Neural crest cell (in vitro differentiated cells): ENCODE measurements at regions not wholly inside any gene's neighbourhood (a gene's known extent, or its start where the extent isn't known, plus 50 kb on each side); places are given as distances from the start of the nearest gene placed in this dataset.

Experiments
- DNase-seq: peaks from one replicate; pipeline ENCODE4 v3.0.0; 2021; ENCODE audit warnings: low read depth, mixed read lengths, low spot score
- H3K27ac Mint-ChIP-seq: one replicate; pipeline ENCODE4 v1.8.0; 2021; ENCODE audit warnings: mild to moderate bottlenecking, mixed read lengths; ENCODE audit not compliant: unreplicated experiment
- H3K27me3 Mint-ChIP-seq: 2 replicates; pipeline ENCODE4 v1.8.0; 2021; ENCODE audit warnings: low read depth, mild to moderate bottlenecking, mixed read lengths
- H3K36me3 Mint-ChIP-seq: 2 replicates; pipeline ENCODE4 v1.8.0; 2021; ENCODE audit warnings: low read depth, mild to moderate bottlenecking, mixed read lengths
- H3K4me1 Mint-ChIP-seq: 2 replicates; pipeline ENCODE4 v1.8.0; 2021; ENCODE audit warnings: mixed read lengths
- H3K4me3 Mint-ChIP-seq: one replicate; pipeline ENCODE4 v1.8.0; 2021; ENCODE audit warnings: mild to moderate bottlenecking, mixed read lengths
- H3K9me3 Mint-ChIP-seq: 2 replicates; pipeline ENCODE4 v1.8.0; 2021; ENCODE audit warnings: mixed read lengths
- TF ChIP-seq, protein P1 (sequence below): fragments of 200-600 bp; sonication (generic); conservative IDR thresholded peaks from 2 replicates; pipeline ENCODE4 v1.5.0; 2021; ENCODE audit warnings: antibody characterized with exemption, mild to moderate bottlenecking

DNA sequence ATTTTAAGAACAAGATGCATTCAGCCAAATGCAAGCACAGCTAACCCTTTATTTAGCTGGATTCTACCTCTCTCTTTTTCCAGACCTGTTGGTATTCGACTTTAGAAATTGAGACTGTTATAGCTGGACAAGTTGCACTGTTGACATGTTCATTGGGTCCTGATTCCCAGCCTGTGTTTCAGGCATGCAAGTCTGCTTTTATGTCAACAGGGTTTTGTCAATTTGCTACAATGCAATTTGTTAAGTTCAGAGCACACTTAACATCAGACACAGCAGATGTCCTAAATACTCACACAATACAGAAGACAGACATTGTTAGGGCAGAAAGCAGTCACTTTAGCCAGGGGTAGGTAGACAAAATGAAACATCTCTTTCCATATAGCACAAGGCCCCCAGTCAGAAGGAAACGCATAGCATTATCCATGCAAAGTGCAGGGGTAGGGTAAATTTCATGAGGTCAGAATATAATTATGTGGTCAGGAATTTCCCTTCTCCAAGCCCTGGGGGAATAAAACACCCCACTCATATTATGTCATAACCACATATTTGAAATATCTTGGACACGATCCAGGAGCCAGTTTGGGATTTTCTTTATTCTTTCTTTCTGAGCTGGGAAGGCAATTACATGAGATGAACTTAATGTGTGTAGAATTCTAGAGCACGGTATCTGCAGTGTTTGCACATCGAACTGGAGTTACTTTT lies 504.1 kb downstream of the NTRK3 start:
- Mint-ChIP-seq H3K4me3 (no peak overlapping the region), H3K36me3 (no peaks in the 10 kb centered on the region), H3K4me1 (peaks cover 5% of the 10 kb centered on the region), H3K27me3 (peaks cover 3% of the 10 kb centered on the region), H3K27ac (no peak overlapping the region), H3K9me3 (no peaks in the 10 kb centered on the region)
- no peak for DNase-seq
- TF ChIP-seq, protein P1, sequence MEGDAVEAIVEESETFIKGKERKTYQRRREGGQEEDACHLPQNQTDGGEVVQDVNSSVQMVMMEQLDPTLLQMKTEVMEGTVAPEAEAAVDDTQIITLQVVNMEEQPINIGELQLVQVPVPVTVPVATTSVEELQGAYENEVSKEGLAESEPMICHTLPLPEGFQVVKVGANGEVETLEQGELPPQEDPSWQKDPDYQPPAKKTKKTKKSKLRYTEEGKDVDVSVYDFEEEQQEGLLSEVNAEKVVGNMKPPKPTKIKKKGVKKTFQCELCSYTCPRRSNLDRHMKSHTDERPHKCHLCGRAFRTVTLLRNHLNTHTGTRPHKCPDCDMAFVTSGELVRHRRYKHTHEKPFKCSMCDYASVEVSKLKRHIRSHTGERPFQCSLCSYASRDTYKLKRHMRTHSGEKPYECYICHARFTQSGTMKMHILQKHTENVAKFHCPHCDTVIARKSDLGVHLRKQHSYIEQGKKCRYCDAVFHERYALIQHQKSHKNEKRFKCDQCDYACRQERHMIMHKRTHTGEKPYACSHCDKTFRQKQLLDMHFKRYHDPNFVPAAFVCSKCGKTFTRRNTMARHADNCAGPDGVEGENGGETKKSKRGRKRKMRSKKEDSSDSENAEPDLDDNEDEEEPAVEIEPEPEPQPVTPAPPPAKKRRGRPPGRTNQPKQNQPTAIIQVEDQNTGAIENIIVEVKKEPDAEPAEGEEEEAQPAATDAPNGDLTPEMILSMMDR: no peak

DNA sequence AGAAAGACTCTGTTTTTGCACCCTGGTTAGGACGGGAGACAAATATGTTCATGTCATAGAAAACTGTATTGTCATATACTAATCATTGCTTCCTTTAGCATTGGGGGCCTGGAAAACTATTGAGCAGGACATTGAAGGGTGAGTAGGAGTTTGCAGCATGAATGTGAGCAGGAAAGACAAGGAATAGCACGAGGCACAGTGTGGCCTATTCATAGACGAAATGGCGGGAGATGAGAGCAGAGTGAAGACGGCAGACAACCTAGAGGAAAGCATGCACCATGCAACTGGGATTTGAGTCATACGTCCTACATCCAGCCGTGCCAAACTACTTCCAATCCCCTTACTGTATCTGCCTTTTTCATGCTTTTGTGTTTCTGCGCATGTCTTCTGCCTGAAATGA lies 508.1 kb downstream of the NTRK3 start:
- TF ChIP-seq, protein P1: no peak
- no peak overlapping the region for H3K27ac Mint-ChIP-seq
- no peaks in the 10 kb centered on the region for H3K9me3 Mint-ChIP-seq
- no peak overlapping the region for H3K4me3 Mint-ChIP-seq
- peaks cover 5% of the 10 kb centered on the region for H3K4me1 Mint-ChIP-seq
- no peaks in the 10 kb centered on the region for H3K27me3 Mint-ChIP-seq
- H3K36me3 Mint-ChIP-seq: no peaks in the 10 kb centered on the region
- DNase-seq: no peak

DNA sequence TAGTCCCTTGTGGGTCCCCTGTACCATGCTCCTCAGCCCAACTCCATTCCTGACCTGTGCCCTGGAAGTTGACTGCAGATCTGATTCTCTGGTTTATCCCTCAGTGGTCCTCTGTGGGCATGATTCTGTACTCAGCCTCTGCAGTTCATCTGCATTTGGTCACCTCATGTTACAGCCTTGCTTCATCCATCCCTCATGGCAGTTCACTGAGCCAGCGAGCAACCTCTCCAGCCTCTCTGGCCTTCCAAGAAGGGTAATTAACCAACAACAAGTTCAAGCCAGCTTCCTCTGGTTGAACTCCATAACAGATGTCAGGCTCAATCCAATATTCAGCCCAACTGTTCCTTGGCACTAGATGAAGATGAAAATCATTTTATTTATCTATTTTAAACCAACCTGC lies 509.5 kb downstream of the NTRK3 start:
- H3K4me1 Mint-ChIP-seq: peaks cover under 1% of the 10 kb centered on the region
- H3K4me3 Mint-ChIP-seq: no peak overlapping the region
- DNase-seq: no peak
- no peak overlapping the region for H3K27ac Mint-ChIP-seq
- no peaks in the 10 kb centered on the region for H3K36me3 Mint-ChIP-seq
- H3K9me3 Mint-ChIP-seq: no peaks in the 10 kb centered on the region
- H3K27me3 Mint-ChIP-seq: no peaks in the 10 kb centered on the region
- TF ChIP-seq, protein P1: no peak

DNA sequence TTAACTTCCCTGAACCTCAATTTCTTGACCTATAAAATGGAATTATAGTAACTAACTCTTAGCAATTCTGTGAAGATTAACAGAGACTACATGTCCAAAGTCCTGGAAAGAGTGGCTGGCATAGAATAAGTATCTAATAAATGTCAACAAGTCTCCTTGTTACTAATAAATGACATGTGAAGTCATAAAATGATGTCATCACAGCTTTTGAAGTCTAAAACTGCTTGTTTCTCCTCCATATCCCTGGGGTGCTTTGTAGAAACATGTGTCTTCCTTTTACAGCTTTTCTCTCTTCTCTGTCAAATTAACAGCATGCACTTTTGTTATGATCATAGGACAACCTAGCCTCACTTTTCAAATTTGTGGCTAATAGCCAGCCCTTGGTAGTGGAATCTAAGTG lies 510.2 kb downstream of the NTRK3 start:
- no peak for DNase-seq
- no peaks in the 10 kb centered on the region for H3K4me1 Mint-ChIP-seq

DNA sequence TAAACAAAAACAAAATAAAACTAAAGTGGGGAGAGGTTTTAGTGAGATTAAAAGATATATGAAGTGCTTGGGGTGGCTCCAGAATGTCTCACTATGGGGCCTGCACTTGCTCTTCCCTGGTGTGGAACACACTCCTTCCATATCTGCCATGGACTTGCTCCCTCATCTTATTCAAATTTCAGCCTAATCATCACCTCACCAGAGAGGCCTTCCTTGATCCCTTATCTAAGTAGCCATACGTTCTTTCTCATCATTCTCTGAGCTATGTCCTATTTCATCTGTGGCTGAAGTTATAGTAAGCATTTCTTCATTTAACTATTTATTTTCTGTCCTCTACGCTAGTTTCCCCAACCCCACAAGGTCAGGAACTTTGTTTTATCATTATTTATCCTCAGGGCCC lies 511.7 kb downstream of the NTRK3 start:
- H3K27ac Mint-ChIP-seq: no peak overlapping the region
- no peaks in the 10 kb centered on the region for H3K9me3 Mint-ChIP-seq
- DNase-seq: no peak
- TF ChIP-seq, protein P1: no peak
- no peaks in the 10 kb centered on the region for H3K4me1 Mint-ChIP-seq
- no peak overlapping the region for H3K4me3 Mint-ChIP-seq
- no peaks in the 10 kb centered on the region for H3K36me3 Mint-ChIP-seq
- H3K27me3 Mint-ChIP-seq: no peaks in the 10 kb centered on the region

More for the DNA sequence above, 510.2 kb downstream of the NTRK3 start:
- Mint-ChIP-seq H3K27me3 (no peaks in the 10 kb centered on the region), H3K4me3 (no peak overlapping the region), H3K9me3 (no peaks in the 10 kb centered on the region), H3K27ac (no peak overlapping the region), H3K36me3 (no peaks in the 10 kb centered on the region)
- TF ChIP-seq, protein P1: no peak
